Duodenal mucosa (tissue), 2 donors: ENCODE measurements at regions not wholly inside any gene's neighbourhood (a gene's known extent, or its start where the extent isn't known, plus 50 kb on each side); places are given as distances from the start of the nearest gene placed in this dataset.

Experiments
- H3K27ac ChIP-seq: one replicate; pipeline ENCODE4 v1.7.0; 2013; ENCODE audit warnings: low read depth, low read length
- H3K27me3 ChIP-seq, 2 donors: one replicate each; pipeline ENCODE4 v1.7.0; 2013; ENCODE audit warnings: low read length in 2 of 2, control low read depth in 1 of 2; ENCODE audit not compliant: insufficient read depth in 2 of 2, control insufficient read depth in 1 of 2
- H3K36me3 ChIP-seq, 2 donors: one replicate each; pipeline ENCODE4 v1.7.0; 2013; ENCODE audit warnings: low read length in 2 of 2, control low read depth in 1 of 2; ENCODE audit not compliant: insufficient read depth in 2 of 2, control insufficient read depth in 1 of 2
- H3K4me1 ChIP-seq, 2 donors: one replicate each; pipeline ENCODE4 v1.7.0; 2013; ENCODE audit warnings: low read length in 2 of 2, control low read depth in 1 of 2; ENCODE audit not compliant: insufficient read depth in 2 of 2, control insufficient read depth in 1 of 2
- H3K4me3 ChIP-seq, 2 donors: one replicate each; pipeline ENCODE4 v1.7.0; 2013; ENCODE audit warnings: low read length in 2 of 2, low read depth in 1 of 2
- H3K9ac ChIP-seq, 2 donors: one replicate each; pipeline ENCODE4 v1.7.0; 2013; ENCODE audit warnings: low read length in 2 of 2, low read depth in 1 of 2
- H3K9me3 ChIP-seq, 2 donors: one replicate each; pipeline ENCODE4 v1.7.0; 2013; ENCODE audit warnings: low read length in 2 of 2, control low read depth in 1 of 2; ENCODE audit not compliant: control insufficient read depth in 1 of 2

- Histone ChIP-seq H3K4me3 (no peak overlapping the region), H3K27me3 (no peaks in the 10 kb centered on the region), H3K9me3 (no peaks in the 10 kb centered on the region), H3K4me1 (no peaks in the 10 kb centered on the region), H3K27ac (no peak overlapping the region), H3K9ac (no peak overlapping the region), H3K36me3 (no peaks in the 10 kb centered on the region)
Measured at GRCh38 chrX:43008356-43008755, 230.4 kb upstream of the PPP1R2C start.

GRCh38 chrX:43016021-43016420 is 238.1 kb upstream of the PPP1R2C start:
- H3K9ac ChIP-seq, result no peak overlapping the region
- no peaks in the 10 kb centered on the region for H3K9me3 ChIP-seq
- H3K36me3 ChIP-seq, result no peaks in the 10 kb centered on the region
- H3K4me1 ChIP-seq, result no peaks in the 10 kb centered on the region
- H3K27me3 ChIP-seq, result no peaks in the 10 kb centered on the region
- no peak overlapping the region for H3K4me3 ChIP-seq
- no peak overlapping the region for H3K27ac ChIP-seq

- no peak overlapping the region for H3K4me3 ChIP-seq
- H3K9ac ChIP-seq, result no peak overlapping the region
- H3K9me3 ChIP-seq, result no peaks in the 10 kb centered on the region
- H3K4me1 ChIP-seq, result no peaks in the 10 kb centered on the region
- H3K36me3 ChIP-seq, result no peaks in the 10 kb centered on the region
- H3K27ac ChIP-seq, result no peak overlapping the region
- H3K27me3 ChIP-seq, result no peaks in the 10 kb centered on the region
Measured at GRCh38 chrX:43018031-43018430, 240.1 kb upstream of the PPP1R2C start.

DNA sequence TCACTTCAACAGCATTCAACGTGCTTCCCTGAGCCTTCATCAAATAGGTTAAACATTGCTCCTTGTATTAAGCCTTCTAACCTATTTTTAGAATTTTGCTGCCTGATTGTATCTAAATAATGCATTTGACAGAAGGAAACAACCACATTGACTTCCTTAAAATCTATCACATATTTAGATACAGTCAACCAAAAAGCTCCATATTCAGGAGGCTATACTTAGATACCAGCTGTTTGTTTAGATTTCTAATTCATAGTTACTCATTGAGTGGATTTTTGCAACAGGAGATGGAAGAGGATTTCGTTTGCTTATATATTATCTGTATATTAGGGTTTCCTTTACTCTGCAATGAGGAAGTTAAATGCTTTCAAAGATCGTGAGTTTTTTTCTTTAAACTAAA is 241.1 kb upstream of the PPP1R2C start:
- Histone ChIP-seq H3K27ac (no peak overlapping the region), H3K4me3 (no peak overlapping the region), H3K9me3 (no peaks in the 10 kb centered on the region), H3K4me1 (no peaks in the 10 kb centered on the region), H3K36me3 (no peaks in the 10 kb centered on the region), H3K9ac (no peak overlapping the region), H3K27me3 (no peaks in the 10 kb centered on the region)

- Histone ChIP-seq H3K36me3 (no peaks in the 10 kb centered on the region), H3K4me3 (no peak overlapping the region), H3K4me1 (no peaks in the 10 kb centered on the region), H3K27me3 (no peaks in the 10 kb centered on the region), H3K27ac (no peak overlapping the region), H3K9ac (no peak overlapping the region), H3K9me3 (no peaks in the 10 kb centered on the region)
Measured at GRCh38 chrX:43025806-43026315, 247.9 kb upstream of the PPP1R2C start.

DNA sequence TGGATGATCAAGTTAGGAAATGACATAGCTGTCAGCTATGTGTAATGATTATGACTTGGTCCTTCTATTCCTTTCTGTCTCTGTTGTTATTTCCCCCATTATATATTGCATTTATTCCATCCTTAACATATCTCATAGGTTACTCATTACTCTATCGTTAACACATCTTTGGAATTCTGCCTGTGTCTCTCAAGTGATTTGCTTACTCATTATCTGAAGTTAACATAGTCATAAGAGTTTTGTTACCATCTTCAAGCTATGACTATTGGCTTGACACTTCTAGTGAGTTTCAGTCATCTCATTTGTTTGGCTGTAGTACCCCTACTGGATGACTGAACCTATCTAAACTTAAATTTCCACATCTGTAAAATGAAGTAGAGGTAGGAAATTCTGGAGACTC is 286.1 kb upstream of the PPP1R2C start:
- Histone ChIP-seq H3K4me1 (no peaks in the 10 kb centered on the region), H3K9ac (no peak overlapping the region), H3K36me3 (no peaks in the 10 kb centered on the region), H3K9me3 (no peaks in the 10 kb centered on the region), H3K27me3 (no peaks in the 10 kb centered on the region), H3K27ac (no peak overlapping the region), H3K4me3 (no peak overlapping the region)

- Histone ChIP-seq H3K27me3 (no peaks in the 10 kb centered on the region), H3K4me3 (no peak overlapping the region), H3K4me1 (no peaks in the 10 kb centered on the region), H3K36me3 (no peaks in the 10 kb centered on the region), H3K27ac (no peak overlapping the region), H3K9ac (no peak overlapping the region), H3K9me3 (no peaks in the 10 kb centered on the region)
Measured at GRCh38 chrX:43065978-43066377, 288.0 kb upstream of the PPP1R2C start.

GRCh38 chrX:43068639-43069038 is 290.7 kb upstream of the PPP1R2C start:
- H3K9ac ChIP-seq, result no peak overlapping the region

GRCh38 chrX:43083016-43083415 is 305.1 kb upstream of the PPP1R2C start:
- Histone ChIP-seq H3K4me3 (no peak overlapping the region), H3K4me1 (no peaks in the 10 kb centered on the region), H3K27ac (no peak overlapping the region), H3K36me3 (no peaks in the 10 kb centered on the region), H3K9me3 (no peaks in the 10 kb centered on the region), H3K9ac (no peak overlapping the region), H3K27me3 (no peaks in the 10 kb centered on the region)

More at GRCh38 chrX:43068639-43069038, 290.7 kb upstream of the PPP1R2C start:
- no peak overlapping the region for H3K4me3 ChIP-seq
- H3K9me3 ChIP-seq, result no peaks in the 10 kb centered on the region
- H3K4me1 ChIP-seq, result no peaks in the 10 kb centered on the region
- H3K27me3 ChIP-seq, result no peaks in the 10 kb centered on the region
- H3K27ac ChIP-seq, result no peak overlapping the region
- H3K36me3 ChIP-seq, result no peaks in the 10 kb centered on the region

GRCh38 chrX:43087830-43088229 is 309.9 kb upstream of the PPP1R2C start:
- Histone ChIP-seq H3K27ac (no peak overlapping the region), H3K9me3 (no peaks in the 10 kb centered on the region), H3K4me3 (no peak overlapping the region), H3K9ac (no peak overlapping the region), H3K36me3 (no peaks in the 10 kb centered on the region), H3K27me3 (no peaks in the 10 kb centered on the region), H3K4me1 (no peaks in the 10 kb centered on the region)

- no peaks in the 10 kb centered on the region for H3K36me3 ChIP-seq
- H3K27ac ChIP-seq, result no peak overlapping the region
- H3K27me3 ChIP-seq, result no peaks in the 10 kb centered on the region
- no peaks in the 10 kb centered on the region for H3K4me1 ChIP-seq
- H3K4me3 ChIP-seq, result no peak overlapping the region
- H3K9me3 ChIP-seq, result no peaks in the 10 kb centered on the region
- no peak overlapping the region for H3K9ac ChIP-seq
Measured at GRCh38 chrX:43096830-43097229, 318.9 kb upstream of the PPP1R2C start.
